22Rv1 (cell line): ENCODE measurements at regions not wholly inside any gene's neighbourhood (a gene's known extent, or its start where the extent isn't known, plus 50 kb on each side); places are given as distances from the start of the nearest gene placed in this dataset.

Experiments used
- CTCF ChIP-seq: fragments of 450-650 bp; IDR thresholded peaks from 2 replicates; pipeline ENCODE4 v1.5.1; 2017; ENCODE audit warnings: mild to moderate bottlenecking
- ZFX ChIP-seq: fragments of 450-650 bp; IDR thresholded peaks from 2 replicates; pipeline ENCODE4 v1.6.1; 2017; ENCODE audit warnings: antibody characterized with exemption, borderline replicate concordance

DNA sequence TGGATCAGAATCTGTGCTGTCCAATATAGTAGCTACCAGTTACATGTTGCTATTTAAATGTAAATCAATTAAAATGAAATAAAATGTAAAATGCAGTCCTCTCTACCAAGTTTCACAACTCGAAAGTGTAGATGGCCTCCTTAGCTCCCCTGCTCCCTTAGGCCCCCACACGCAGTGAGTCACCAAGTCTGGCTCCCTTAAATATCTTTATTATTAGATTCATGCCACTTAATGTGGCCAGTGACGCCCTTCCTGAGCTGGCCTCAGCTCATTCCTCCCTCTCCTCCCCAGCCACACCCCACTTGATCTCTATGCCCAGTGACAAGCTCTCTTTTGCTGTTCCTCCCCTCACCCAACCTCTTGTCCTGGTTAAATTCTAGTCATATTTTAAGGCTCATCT is 88.4 kb upstream of the DNAH5 start:
- TF ChIP-seq CTCF (no peak), ZFX (no peak)
